Glutamatergic neuron (in vitro differentiated cells): ENCODE measurements at regions not wholly inside any gene's neighbourhood (a gene's known extent, or its start where the extent isn't known, plus 50 kb on each side); places are given as distances from the start of the nearest gene placed in this dataset.

Source experiments
- DNase-seq: peaks from one replicate; pipeline ENCODE4 v3.0.0; 2022
- H3K27ac Mint-ChIP-seq: one replicate; pipeline ENCODE4 v1.8.0; 2020; ENCODE audit warnings: mild to moderate bottlenecking, mixed read lengths, inconsistent platforms; ENCODE audit not compliant: unreplicated experiment
- H3K27me3 Mint-ChIP-seq: one replicate; pipeline ENCODE4 v1.8.0; 2020; ENCODE audit warnings: mild to moderate bottlenecking, moderate library complexity, mixed read lengths, inconsistent platforms; ENCODE audit not compliant: unreplicated experiment
- H3K36me3 Mint-ChIP-seq: one replicate; pipeline ENCODE4 v1.8.0; 2020; ENCODE audit warnings: mild to moderate bottlenecking, mixed read lengths, inconsistent platforms; ENCODE audit not compliant: unreplicated experiment
- H3K4me1 Mint-ChIP-seq: one replicate; pipeline ENCODE4 v1.8.0; 2020; ENCODE audit warnings: mild to moderate bottlenecking, low read depth, mixed read lengths, inconsistent platforms; ENCODE audit not compliant: unreplicated experiment
- H3K4me3 Mint-ChIP-seq: one replicate; pipeline ENCODE4 v1.8.0; 2020; ENCODE audit warnings: mild to moderate bottlenecking, mixed read lengths, inconsistent platforms; ENCODE audit not compliant: unreplicated experiment
- H3K9me3 Mint-ChIP-seq: one replicate; pipeline ENCODE4 v1.8.0; 2020; ENCODE audit warnings: mild to moderate bottlenecking, moderate library complexity, mixed read lengths, inconsistent platforms; ENCODE audit not compliant: unreplicated experiment
- CTCF ChIP-seq: fragments of 200-600 bp; sonication (generic); IDR thresholded peaks from one replicate; pipeline ENCODE4 v1.5.0; 2021; ENCODE audit not compliant: partially characterized antibody, unreplicated experiment

- H3K4me1 Mint-ChIP-seq: no peaks in the 10 kb centered on the region
- no peak overlapping the region for H3K27ac Mint-ChIP-seq
- no peak for TF ChIP-seq CTCF
- H3K9me3 Mint-ChIP-seq: no peaks in the 10 kb centered on the region
- H3K27me3 Mint-ChIP-seq: no peaks in the 10 kb centered on the region
- H3K36me3 Mint-ChIP-seq: peaks cover 4% of the 10 kb centered on the region
- DNase-seq: no peak
- no peak overlapping the region for H3K4me3 Mint-ChIP-seq
Measured at GRCh38 chr11:122190768-122191167, 74.8 kb upstream of the BLID start.

DNA sequence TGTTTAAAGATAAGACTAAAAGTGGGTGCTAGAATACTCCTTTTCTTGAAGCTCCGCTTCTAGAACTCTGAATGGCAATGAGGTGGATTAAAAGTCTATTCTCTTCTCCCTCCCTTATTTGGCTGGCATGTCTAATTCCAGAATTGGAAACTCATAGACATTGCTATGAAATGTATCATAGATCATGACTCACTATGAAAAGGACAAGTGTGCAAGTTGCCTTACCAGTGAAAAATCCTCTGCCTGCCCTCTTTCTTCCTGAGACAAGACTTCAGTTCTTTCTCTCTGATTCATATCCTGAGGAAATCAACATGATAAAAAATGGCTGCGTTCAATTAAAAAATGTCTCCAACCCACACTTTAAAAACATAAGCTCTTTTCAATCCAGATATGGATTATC lies 73.2 kb upstream of the BLID start:
- no peak for DNase-seq
- no peak for TF ChIP-seq CTCF
- Mint-ChIP-seq H3K4me3 (no peak overlapping the region), H3K4me1 (no peaks in the 10 kb centered on the region), H3K27me3 (no peaks in the 10 kb centered on the region), H3K36me3 (no peaks in the 10 kb centered on the region), H3K27ac (no peak overlapping the region), H3K9me3 (no peaks in the 10 kb centered on the region)

DNA sequence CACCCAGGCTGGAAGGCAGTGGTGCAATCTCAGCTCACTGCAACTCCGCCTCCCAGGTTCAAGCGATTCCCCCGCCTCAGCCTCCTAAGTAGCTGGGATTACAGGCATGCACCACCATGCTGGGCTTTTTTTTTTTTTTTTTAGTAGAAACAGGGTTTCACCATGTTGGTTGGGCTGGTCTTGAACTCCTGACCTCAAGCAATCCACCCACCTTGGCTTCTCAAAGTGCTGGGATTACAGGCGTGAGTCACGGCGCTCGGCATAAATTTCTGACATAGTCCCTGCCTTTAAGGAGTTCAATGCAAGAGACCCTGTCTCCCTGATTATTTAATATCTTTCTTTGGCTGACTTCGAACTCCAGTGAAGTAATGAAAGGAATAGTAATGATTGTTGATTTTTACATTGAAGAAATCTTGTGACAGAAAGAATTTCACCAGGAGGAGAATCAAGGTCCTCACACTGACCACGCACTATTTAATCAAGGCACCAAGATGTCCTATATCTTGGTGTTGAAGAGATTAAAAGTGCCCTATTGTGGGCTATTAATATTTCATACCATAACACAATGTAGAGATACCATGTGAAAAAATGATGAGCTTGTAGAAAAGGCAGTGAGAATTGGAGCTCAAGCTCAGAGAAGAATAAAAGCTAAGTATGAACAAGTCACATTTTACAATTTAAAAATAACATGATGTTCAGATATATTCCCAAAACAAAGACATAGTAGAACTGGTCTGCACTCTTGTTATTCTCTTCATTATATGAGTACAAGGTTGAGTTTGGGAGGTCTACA lies 71.6 kb upstream of the BLID start:
- no peaks in the 10 kb centered on the region for H3K4me1 Mint-ChIP-seq
- no peak for DNase-seq
- H3K27me3 Mint-ChIP-seq: no peaks in the 10 kb centered on the region
- no peak for TF ChIP-seq CTCF
- H3K27ac Mint-ChIP-seq: no peak overlapping the region
- no peaks in the 10 kb centered on the region for H3K36me3 Mint-ChIP-seq
- H3K4me3 Mint-ChIP-seq: no peak overlapping the region
- no peaks in the 10 kb centered on the region for H3K9me3 Mint-ChIP-seq

- Mint-ChIP-seq H3K4me1 (no peaks in the 10 kb centered on the region), H3K36me3 (no peaks in the 10 kb centered on the region), H3K4me3 (no peak overlapping the region), H3K27ac (no peak overlapping the region), H3K27me3 (no peaks in the 10 kb centered on the region), H3K9me3 (no peaks in the 10 kb centered on the region)
- DNase-seq: no peak
- no peak for TF ChIP-seq CTCF
Measured at GRCh38 chr11:122186439-122187080, 70.5 kb upstream of the BLID start.

DNA sequence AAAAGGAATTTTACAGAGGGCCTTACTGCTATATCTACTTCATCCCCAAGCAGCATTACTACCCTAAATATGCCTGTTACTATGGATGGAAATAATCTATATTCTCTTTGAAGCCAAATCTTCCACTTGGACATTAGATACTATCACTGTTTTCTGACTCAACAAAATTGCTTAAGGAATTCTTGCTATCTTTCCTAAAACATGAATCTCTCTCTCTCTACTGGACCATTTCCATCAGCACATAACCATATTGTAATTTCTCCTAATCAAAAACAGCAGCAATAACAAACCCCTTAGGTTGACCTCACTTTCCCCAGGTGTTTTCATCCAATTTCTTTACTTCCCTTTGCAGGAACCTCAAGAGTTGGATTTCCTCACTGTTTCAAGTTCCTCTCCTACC lies 67.9 kb upstream of the BLID start:
- Mint-ChIP-seq H3K27me3 (no peaks in the 10 kb centered on the region), H3K27ac (no peak overlapping the region), H3K36me3 (no peaks in the 10 kb centered on the region), H3K4me1 (no peaks in the 10 kb centered on the region), H3K9me3 (no peaks in the 10 kb centered on the region), H3K4me3 (no peak overlapping the region)
- TF ChIP-seq CTCF: no peak
- no peak for DNase-seq
